Prostate gland (tissue), 2 donors: ENCODE measurements at regions not wholly inside any gene's neighbourhood (a gene's known extent, or its start where the extent isn't known, plus 50 kb on each side); places are given as distances from the start of the nearest gene placed in this dataset.

ENCODE experiments used
- DNase-seq: peaks from one replicate; pipeline ENCODE4 v3.0.0-alpha.2; 2019; ENCODE audit warnings: low spot score
- H3K27ac ChIP-seq, 2 donors: fragments of 200-600 bp; sonication (generic); 2 replicates each; pipeline ENCODE4 v1.5.1; 2017 to 2019
- H3K27me3 ChIP-seq: fragments of 200-600 bp; sonication (generic); replicated peaks from 2 replicates; pipeline ENCODE4 v1.5.1; 2019; ENCODE audit not compliant: insufficient read depth
- H3K36me3 ChIP-seq, 2 donors: fragments of 200-600 bp; sonication (generic); 1 replicate in 1 of 2; 2 replicates in 1 of 2; pipeline versions ENCODE4 v1.5.1 to v1.8.1; 2017 to 2019
- H3K4me1 ChIP-seq: fragments of 200-600 bp; sonication (generic); replicated peaks from 2 replicates; pipeline ENCODE4 v1.5.1; 2019
- H3K4me3 ChIP-seq, 2 donors: fragments of 200-600 bp; sonication (generic); 2 replicates each; pipeline ENCODE4 v1.5.1; 2017 to 2019
- H3K9me3 ChIP-seq: fragments of 200-600 bp; sonication (generic); 2 replicates; pipeline ENCODE4 v1.5.1; 2017
- CTCF ChIP-seq, 4 experiments: fragments of 200-600 bp in 2 of 4; fragments of 450-650 bp in 2 of 4; sonication (generic) in 2 of 4; IDR thresholded peaks; 1 replicate in 3 of 4; 2 replicates in 1 of 4; pipeline ENCODE4 v1.5.1; 2016 to 2019; ENCODE audit warnings: antibody characterized with exemption in 4 of 4, mild to moderate bottlenecking in 2 of 4, moderate library complexity in 2 of 4
- POLR2A ChIP-seq: fragments of 450-650 bp; IDR thresholded peaks from one replicate; pipeline ENCODE4 v1.6.1; 2016; ENCODE audit warnings: antibody characterized with exemption, mild to moderate bottlenecking
- POLR2AphosphoS5 ChIP-seq: sonication (generic); formaldehyde crosslinking; IDR thresholded peaks from one replicate; pipeline ENCODE4 v1.6.1; 2017; ENCODE audit warnings: antibody characterized with exemption
- WGBS: methylation state at CpG from one replicate; pipeline ENCODE4 v1.1.5; 2018; 5-methylcytosine and 5-hydroxymethylcytosine counted together
- intact Hi-C: fragments of 100-400 bp; cut with DNase I; formaldehyde crosslinking; loops from one replicate; pipeline ENCODE4 v1.14.2; 2022

GRCh38 chr21:32198384-32198783 is 80.5 kb downstream of the MIS18A start:
- 39% methylated on average over 8 of the region's 8 CpGs for WGBS
- intact Hi-C loops = no loop called here

GRCh38 chr21:32197896-32198295 is 81.0 kb downstream of the MIS18A start:
- no peak for TF ChIP-seq POLR2A
- TF ChIP-seq CTCF (IDR thresholded peaks at IDR 0.05) = no peak
- Histone ChIP-seq H3K27ac (no peak overlapping the region), H3K4me3 (no peak overlapping the region), H3K36me3 (no peaks in the 10 kb centered on the region), H3K4me1 (no peaks in the 10 kb centered on the region), H3K9me3 (no peaks in the 10 kb centered on the region), H3K27me3 (no peaks in the 10 kb centered on the region)
- 28% methylated on average over 2 of the region's 2 CpGs for WGBS
- no peak for DNase-seq
- intact Hi-C loops = no loop called here

More at GRCh38 chr21:32198384-32198783, 80.5 kb downstream of the MIS18A start:
- no peak for DNase-seq
- H3K4me1 ChIP-seq = no peaks in the 10 kb centered on the region
- no peaks in the 10 kb centered on the region for H3K27me3 ChIP-seq
- H3K27ac ChIP-seq = no peak overlapping the region
- H3K9me3 ChIP-seq = no peaks in the 10 kb centered on the region
- TF ChIP-seq CTCF (IDR thresholded peaks at IDR 0.05) (no peak), POLR2A (no peak), POLR2AphosphoS5 (no peak)
- no peak overlapping the region for H3K4me3 ChIP-seq
- H3K36me3 ChIP-seq = no peaks in the 10 kb centered on the region

- Histone ChIP-seq H3K9me3 (no peaks in the 10 kb centered on the region), H3K27ac (no peak overlapping the region), H3K36me3 (no peaks in the 10 kb centered on the region), H3K4me1 (no peaks in the 10 kb centered on the region), H3K27me3 (no peaks in the 10 kb centered on the region), H3K4me3 (no peak overlapping the region)
- WGBS = 83% methylated on average over 4 of the region's 4 CpGs
- DNase-seq = no peak
- intact Hi-C loops = no loop called here
- TF ChIP-seq POLR2A (no peak), POLR2AphosphoS5 (no peak), CTCF (IDR thresholded peaks at IDR 0.05) (no peak)
These were observed 82.8 kb downstream of the MIS18A start for GRCh38 chr21:32196001-32196400.

GRCh38 chr21:32193098-32193465 is 85.8 kb downstream of the MIS18A start:
- TF ChIP-seq POLR2A = no peak
- TF ChIP-seq CTCF (IDR thresholded peaks at IDR 0.05) = no peak
- TF ChIP-seq POLR2AphosphoS5 = no peak
- 76% methylated on average over 7 of the region's 7 CpGs for WGBS
- Histone ChIP-seq H3K27me3 (no peaks in the 10 kb centered on the region), H3K9me3 (no peaks in the 10 kb centered on the region), H3K4me1 (no peaks in the 10 kb centered on the region), H3K36me3 (no peaks in the 10 kb centered on the region), H3K4me3 (no peak overlapping the region), H3K27ac (no peak overlapping the region)
- DNase-seq = no peak
- intact Hi-C loops = no loop called here

GRCh38 chr21:32192291-32193097 is 86.4 kb downstream of the MIS18A start:
- H3K4me3 ChIP-seq = no peak overlapping the region
- no peak overlapping the region for H3K27ac ChIP-seq
- TF ChIP-seq CTCF (IDR thresholded peaks at IDR 0.05) (no peak), POLR2A (no peak), POLR2AphosphoS5 (no peak)
- no peaks in the 10 kb centered on the region for H3K27me3 ChIP-seq
- no peaks in the 10 kb centered on the region for H3K36me3 ChIP-seq
- no peaks in the 10 kb centered on the region for H3K9me3 ChIP-seq
- 87% methylated on average over 13 of the region's 13 CpGs for WGBS
- intact Hi-C loops = no loop called here
- no peak for DNase-seq
- H3K4me1 ChIP-seq = no peaks in the 10 kb centered on the region
